Suprapubic skin (tissue), 4 donors: ENCODE measurements at regions not wholly inside any gene's neighbourhood (a gene's known extent, or its start where the extent isn't known, plus 50 kb on each side); places are given as distances from the start of the nearest gene placed in this dataset.

Experiments used
- DNase-seq, 2 donors: peaks; one replicate each; pipeline ENCODE4 v3.0.0-alpha.2; 2019; ENCODE audit warnings: low spot score in 2 of 2
- H3K27ac ChIP-seq: fragments of 200-600 bp; sonication (generic); one replicate; pipeline ENCODE4 v1.5.1; 2019
- H3K27me3 ChIP-seq: fragments of 200-600 bp; sonication (generic); one replicate; pipeline ENCODE4 v1.5.1; 2019
- H3K36me3 ChIP-seq: fragments of 200-600 bp; sonication (generic); one replicate; pipeline ENCODE4 v1.5.1; 2019
- H3K4me1 ChIP-seq: fragments of 200-600 bp; sonication (generic); one replicate; pipeline ENCODE4 v1.5.1; 2019
- H3K4me3 ChIP-seq: fragments of 200-600 bp; sonication (generic); one replicate; pipeline ENCODE4 v1.5.1; 2019; ENCODE audit warnings: mild to moderate bottlenecking
- H3K9me3 ChIP-seq: fragments of 200-600 bp; sonication (generic); one replicate; pipeline ENCODE4 v1.5.1; 2019
- CTCF ChIP-seq, 2 donors: fragments of 200-600 bp in 1 of 2; fragments of 450-650 bp in 1 of 2; sonication (generic) in 1 of 2; IDR thresholded peaks; one replicate each; pipeline ENCODE4 v1.5.1; 2016 to 2019; ENCODE audit warnings: antibody characterized with exemption in 2 of 2, mild to moderate bottlenecking in 1 of 2, moderate library complexity in 1 of 2
- EP300 ChIP-seq: sonication (generic); formaldehyde crosslinking; IDR thresholded peaks from one replicate; pipeline ENCODE4 v1.6.1; 2017; ENCODE audit warnings: antibody characterized with exemption
- POLR2A ChIP-seq, 2 donors: fragments of 450-650 bp; IDR thresholded peaks; one replicate each; pipeline ENCODE4 v1.6.1; 2017; ENCODE audit warnings: antibody characterized with exemption in 2 of 2, mild to moderate bottlenecking in 2 of 2, moderate library complexity in 2 of 2
- POLR2AphosphoS5 ChIP-seq, 3 donors: sonication (generic); formaldehyde crosslinking; IDR thresholded peaks; one replicate each; pipeline ENCODE4 v1.6.1; 2017; ENCODE audit warnings: antibody characterized with exemption in 3 of 3
- WGBS: methylation state at CpG from one replicate; pipeline ENCODE4 v1.1.5; 2018; 5-methylcytosine and 5-hydroxymethylcytosine counted together

GRCh38 chr1:58994664-58995063, 210.8 kb upstream of the JUN start:
- H3K4me3 ChIP-seq: no peak overlapping the region
- no peaks in the 10 kb centered on the region for H3K36me3 ChIP-seq
- no peak for DNase-seq
- no peak for TF ChIP-seq CTCF (IDR thresholded peaks at IDR 0.05)
- no peak for TF ChIP-seq POLR2A (IDR thresholded peaks at IDR 0.05)
- no peak for TF ChIP-seq EP300
- no peak for TF ChIP-seq POLR2AphosphoS5 (IDR thresholded peaks at IDR 0.05)
- no peak overlapping the region for H3K27ac ChIP-seq
- WGBS: 31% methylated on average over 2 of the region's 2 CpGs
- no peaks in the 10 kb centered on the region for H3K27me3 ChIP-seq
- peaks cover 8% of the 10 kb centered on the region for H3K4me1 ChIP-seq
- H3K9me3 ChIP-seq: no peaks in the 10 kb centered on the region

- H3K27me3 ChIP-seq: no peaks in the 10 kb centered on the region
- H3K4me3 ChIP-seq: no peak overlapping the region
- no peaks in the 10 kb centered on the region for H3K36me3 ChIP-seq
- no peak for TF ChIP-seq EP300
- TF ChIP-seq POLR2A (IDR thresholded peaks at IDR 0.05): no peak
- no peak for TF ChIP-seq CTCF (IDR thresholded peaks at IDR 0.05)
- TF ChIP-seq POLR2AphosphoS5 (IDR thresholded peaks at IDR 0.05): no peak
- no peaks in the 10 kb centered on the region for H3K9me3 ChIP-seq
- no peak for DNase-seq
- 97% methylated on average over 2 of the region's 2 CpGs for WGBS
- H3K4me1 ChIP-seq: peaks cover 8% of the 10 kb centered on the region
- H3K27ac ChIP-seq: no peak overlapping the region
Observed at GRCh38 chr1:58996341-58997059, 212.7 kb upstream of the JUN start.

GRCh38 chr1:58997060-58997411, 213.2 kb upstream of the JUN start:
- 100% methylated on average over 1 of the region's 1 CpG for WGBS
- Histone ChIP-seq H3K4me1 (peaks cover 8% of the 10 kb centered on the region), H3K36me3 (no peaks in the 10 kb centered on the region), H3K9me3 (no peaks in the 10 kb centered on the region), H3K27me3 (no peaks in the 10 kb centered on the region), H3K4me3 (no peak overlapping the region), H3K27ac (no peak overlapping the region)
- no peak for DNase-seq
- no peak for TF ChIP-seq POLR2AphosphoS5 (IDR thresholded peaks at IDR 0.05)
- TF ChIP-seq EP300: no peak
- no peak for TF ChIP-seq CTCF (IDR thresholded peaks at IDR 0.05)
- no peak for TF ChIP-seq POLR2A (IDR thresholded peaks at IDR 0.05)

- H3K27ac ChIP-seq: no peak overlapping the region
Observed at GRCh38 chr1:58997637-58998036, 213.8 kb upstream of the JUN start.

GRCh38 chr1:58999676-59000075, 215.8 kb upstream of the JUN start:
- Histone ChIP-seq H3K9me3 (no peaks in the 10 kb centered on the region), H3K4me3 (no peak overlapping the region), H3K36me3 (no peaks in the 10 kb centered on the region), H3K27ac (no peak overlapping the region), H3K4me1 (peaks cover 4% of the 10 kb centered on the region), H3K27me3 (no peaks in the 10 kb centered on the region)
- 92% methylated on average over 8 of the region's 8 CpGs for WGBS
- DNase-seq: no peak
- TF ChIP-seq POLR2AphosphoS5 (IDR thresholded peaks at IDR 0.05) (no peak), CTCF (IDR thresholded peaks at IDR 0.05) (no peak), POLR2A (IDR thresholded peaks at IDR 0.05) (no peak), EP300 (no peak)

More at GRCh38 chr1:58997637-58998036, 213.8 kb upstream of the JUN start:
- TF ChIP-seq POLR2A (IDR thresholded peaks at IDR 0.05) (no peak), EP300 (no peak), POLR2AphosphoS5 (IDR thresholded peaks at IDR 0.05) (no peak), CTCF (IDR thresholded peaks at IDR 0.05) (no peak)
- WGBS: 86% methylated on average over 1 of the region's 1 CpG
- H3K9me3 ChIP-seq: no peaks in the 10 kb centered on the region
- H3K36me3 ChIP-seq: no peaks in the 10 kb centered on the region
- H3K27me3 ChIP-seq: no peaks in the 10 kb centered on the region
- no peak overlapping the region for H3K4me3 ChIP-seq
- DNase-seq: no peak
- H3K4me1 ChIP-seq: peaks cover 8% of the 10 kb centered on the region
